ENCODE measurements at regions not wholly inside any gene's neighbourhood (a gene's known extent, or its start where the extent isn't known, plus 50 kb on each side); places are given as distances from the start of the nearest gene placed in this dataset.

GRCh38 chr13:106373304-106373988 lies 162.0 kb downstream of the EFNB2 start:
- TF ChIP-seq MAX (IDR thresholded peaks at IDR 0.05; ENCODE audit: low read depth, low read length): peak; percentile 42
- TF ChIP-seq MYC (IDR thresholded peaks at IDR 0.05; ENCODE audit: low read depth, low read length): peak; percentile 52
- TF ChIP-seq CTCF (IDR thresholded peaks at IDR 0.05; ENCODE audit: low read depth, low read length): no peak
- peak; percentile 69 for DNase-seq (ENCODE audit: low read depth)
- no peak overlapping the region for H3K4me3 ChIP-seq (ENCODE audit: low read depth, low read length)

GRCh38 chr13:106372199-106373155 lies 163.0 kb downstream of the EFNB2 start:
- DNase-seq (ENCODE audit: low read depth): peak; percentile 46
- H3K4me3 ChIP-seq (ENCODE audit: low read depth, low read length): no peak overlapping the region
- TF ChIP-seq MYC (IDR thresholded peaks at IDR 0.05; ENCODE audit: low read depth, low read length) (peak; percentile 84), POLR2A (IDR thresholded peaks at IDR 0.05; ENCODE audit: extremely low read depth, insufficient read length) (no peak), MAX (IDR thresholded peaks at IDR 0.05; ENCODE audit: low read depth, low read length) (peak; percentile 92)

- TF ChIP-seq CTCF (IDR thresholded peaks at IDR 0.05; ENCODE audit: low read depth, low read length) (no peak), MYC (IDR thresholded peaks at IDR 0.05; ENCODE audit: low read depth, low read length) (no peak), POLR2A (IDR thresholded peaks at IDR 0.05; ENCODE audit: extremely low read depth, insufficient read length) (no peak)
- no peak overlapping the region for H3K4me3 ChIP-seq (ENCODE audit: low read depth, low read length)
- DNase-seq (ENCODE audit: low read depth): no peak
Measured at GRCh38 chr13:106371024-106371423, 164.4 kb downstream of the EFNB2 start.

- TF ChIP-seq MYC (IDR thresholded peaks at IDR 0.05; ENCODE audit: low read depth, low read length): no peak
- TF ChIP-seq POLR2A (IDR thresholded peaks at IDR 0.05; ENCODE audit: extremely low read depth, insufficient read length): no peak
- TF ChIP-seq CTCF (IDR thresholded peaks at IDR 0.05; ENCODE audit: low read depth, low read length): no peak
- no peak for TF ChIP-seq MAX (IDR thresholded peaks at IDR 0.05; ENCODE audit: low read depth, low read length)
- H3K4me3 ChIP-seq (ENCODE audit: low read depth, low read length): no peak overlapping the region
- DNase-seq (ENCODE audit: low read depth): no peak
Measured at GRCh38 chr13:106369858-106370257, 165.6 kb downstream of the EFNB2 start.

- no peak for DNase-seq (ENCODE audit: low read depth)
- TF ChIP-seq CTCF (IDR thresholded peaks at IDR 0.05; ENCODE audit: low read depth, low read length): no peak
- no peak for TF ChIP-seq POLR2A (IDR thresholded peaks at IDR 0.05; ENCODE audit: extremely low read depth, insufficient read length)
- no peak for TF ChIP-seq MAX (IDR thresholded peaks at IDR 0.05; ENCODE audit: low read depth, low read length)
- no peak for TF ChIP-seq MYC (IDR thresholded peaks at IDR 0.05; ENCODE audit: low read depth, low read length)
- no peak overlapping the region for H3K4me3 ChIP-seq (ENCODE audit: low read depth, low read length)
Measured at GRCh38 chr13:106369091-106369490, 166.4 kb downstream of the EFNB2 start.

GRCh38 chr13:106367361-106367971 lies 168.0 kb downstream of the EFNB2 start:
- no peak for DNase-seq (ENCODE audit: low read depth)
- H3K4me3 ChIP-seq (ENCODE audit: low read depth, low read length): no peak overlapping the region
- no peak for TF ChIP-seq MAX (IDR thresholded peaks at IDR 0.05; ENCODE audit: low read depth, low read length)
- TF ChIP-seq MYC (IDR thresholded peaks at IDR 0.05; ENCODE audit: low read depth, low read length): no peak
- TF ChIP-seq CTCF (IDR thresholded peaks at IDR 0.05; ENCODE audit: low read depth, low read length): no peak
- no peak for TF ChIP-seq POLR2A (IDR thresholded peaks at IDR 0.05; ENCODE audit: extremely low read depth, insufficient read length)

Measured in NB4 (cell line).